Neural cell (in vitro differentiated cells): ENCODE measurements at regions not wholly inside any gene's neighbourhood (a gene's known extent, or its start where the extent isn't known, plus 50 kb on each side); places are given as distances from the start of the nearest gene placed in this dataset.
"Not testable (repeated sequence)": the region's sequence is repeated elsewhere in the genome, so short reads cannot be mapped to it uniquely, and the experiment has no call there.

ENCODE experiments used
- H2AFZ ChIP-seq: fragments of 200-600, 300-800 bp; sonication (generic), shearing (Covaris generic); 2 replicates; pipeline ENCODE4 v1.6.0; 2014; ENCODE audit warnings: low read depth, mild to moderate bottlenecking, antibody characterized with exemption, low read length, moderate library complexity
- H3F3A ChIP-seq: fragments of 200-600 bp; shearing (Covaris generic); 2 replicates; pipeline ENCODE4 v1.6.1; 2016; ENCODE audit warnings: mild to moderate bottlenecking, moderate library complexity, mixed read lengths, antibody characterized with exemption, low read length; ENCODE audit not compliant: insufficient read depth, poor library complexity, severe bottlenecking
- H3K27ac ChIP-seq: fragments of 200-600, 300-800 bp; sonication (generic), shearing (Covaris generic); 2 replicates; pipeline ENCODE4 v1.5.1; 2014; ENCODE audit warnings: mild to moderate bottlenecking, low read length, moderate library complexity
- H3K27me3 ChIP-seq: fragments of 300-800, 200-600 bp; sonication (generic), shearing (Covaris generic); 2 replicates; pipeline ENCODE4 v1.6.0; 2014; ENCODE audit warnings: mild to moderate bottlenecking, low read depth, low read length, moderate library complexity; ENCODE audit not compliant: insufficient read depth
- H3K36me3 ChIP-seq: fragments of 300-800, 200-600 bp; sonication (generic), shearing (Covaris generic); 2 replicates; pipeline ENCODE4 v1.5.1; 2014; ENCODE audit warnings: mild to moderate bottlenecking, antibody characterized with exemption, low read length, moderate library complexity; ENCODE audit not compliant: insufficient read depth
- H3K4me2 ChIP-seq: fragments of 300-800, 200-600 bp; sonication (generic), shearing (Covaris generic); 2 replicates; pipeline ENCODE4 v1.6.0; 2014; ENCODE audit warnings: mild to moderate bottlenecking, low read length
- H3K4me3 ChIP-seq: fragments of 300-800, 200-600 bp; sonication (generic), shearing (Covaris generic); 2 replicates; pipeline ENCODE4 v1.5.1; 2014; ENCODE audit warnings: mild to moderate bottlenecking, low read length, moderate library complexity
- H3K79me2 ChIP-seq: fragments of 200-600 bp; shearing (Covaris generic); replicated peaks from 2 replicates; pipeline ENCODE4 v1.6.0; 2014; ENCODE audit warnings: mild to moderate bottlenecking, low read length, moderate library complexity; ENCODE audit not compliant: insufficient read depth
- H3K9ac ChIP-seq: fragments of 300-800, 200-600 bp; sonication (generic), shearing (Covaris generic); 2 replicates; pipeline ENCODE4 v1.6.1; 2016; ENCODE audit warnings: mild to moderate bottlenecking, low read length, mixed read lengths
- H3K9me2 ChIP-seq: fragments of 200-600 bp; shearing (Covaris generic); 2 replicates; pipeline ENCODE4 v1.6.1; 2016; ENCODE audit warnings: mild to moderate bottlenecking, low read length, mixed read lengths; ENCODE audit not compliant: insufficient read depth
- H3K9me3 ChIP-seq: fragments of 200-600, 300-800 bp; sonication (generic), shearing (Covaris generic); 2 replicates; pipeline ENCODE4 v1.6.1; 2016; ENCODE audit warnings: mild to moderate bottlenecking, mixed run types, low read length, moderate library complexity, mixed read lengths
- H4K20me1 ChIP-seq: fragments of 200-600 bp; shearing (Covaris generic); 2 replicates; pipeline ENCODE4 v1.6.1; 2016; ENCODE audit warnings: mild to moderate bottlenecking, mixed run types; ENCODE audit not compliant: insufficient read depth
- EP300 ChIP-seq: fragments of 450-650 bp; conservative IDR thresholded peaks from 2 replicates; pipeline ENCODE4 v1.6.1; 2014; ENCODE audit warnings: antibody characterized with exemption, mild to moderate bottlenecking, moderate library complexity; ENCODE audit not compliant: poor library complexity, severe bottlenecking
- EZH2 ChIP-seq: fragments of 200-600, 300-800 bp; shearing (Covaris generic), sonication (generic); IDR thresholded peaks from 2 replicates; pipeline ENCODE4 v1.6.1; 2014; ENCODE audit warnings: antibody characterized with exemption, low read length, borderline replicate concordance, mild to moderate bottlenecking; ENCODE audit not compliant: insufficient read depth, poor library complexity, severe bottlenecking
- MXI1 ChIP-seq: fragments of 450-650 bp; conservative IDR thresholded peaks from 2 replicates; pipeline ENCODE4 v1.6.1; 2014; ENCODE audit warnings: antibody characterized with exemption, mild to moderate bottlenecking; ENCODE audit not compliant: poor library complexity, severe bottlenecking
- POLR2AphosphoS5 ChIP-seq: IDR thresholded peaks from 2 replicates; pipeline ENCODE4 v1.6.1; 2012
- RAD21 ChIP-seq: fragments of 450-650 bp; conservative IDR thresholded peaks from 2 replicates; pipeline ENCODE4 v1.6.1; 2014; ENCODE audit warnings: antibody characterized with exemption, mild to moderate bottlenecking, moderate library complexity
- SMC3 ChIP-seq: fragments of 450-650 bp; conservative IDR thresholded peaks from 2 replicates; pipeline ENCODE4 v1.6.1; 2014; ENCODE audit warnings: antibody characterized with exemption, mild to moderate bottlenecking, moderate library complexity; ENCODE audit not compliant: poor library complexity
- TAF1 ChIP-seq: IDR thresholded peaks from 2 replicates; pipeline ENCODE4 v1.6.1; 2012; ENCODE audit warnings: low read depth
- TF ChIP-seq, protein P1 (sequence below): IDR thresholded peaks from 2 replicates; pipeline ENCODE4 v1.6.1; 2012; ENCODE audit warnings: borderline replicate concordance
- TF ChIP-seq, protein P2 (sequence below): fragments of 450-650 bp; IDR thresholded peaks from 2 replicates; pipeline ENCODE4 v1.5.1; 2014; ENCODE audit warnings: antibody characterized with exemption, mild to moderate bottlenecking, moderate library complexity; ENCODE audit not compliant: poor library complexity, severe bottlenecking

DNA sequence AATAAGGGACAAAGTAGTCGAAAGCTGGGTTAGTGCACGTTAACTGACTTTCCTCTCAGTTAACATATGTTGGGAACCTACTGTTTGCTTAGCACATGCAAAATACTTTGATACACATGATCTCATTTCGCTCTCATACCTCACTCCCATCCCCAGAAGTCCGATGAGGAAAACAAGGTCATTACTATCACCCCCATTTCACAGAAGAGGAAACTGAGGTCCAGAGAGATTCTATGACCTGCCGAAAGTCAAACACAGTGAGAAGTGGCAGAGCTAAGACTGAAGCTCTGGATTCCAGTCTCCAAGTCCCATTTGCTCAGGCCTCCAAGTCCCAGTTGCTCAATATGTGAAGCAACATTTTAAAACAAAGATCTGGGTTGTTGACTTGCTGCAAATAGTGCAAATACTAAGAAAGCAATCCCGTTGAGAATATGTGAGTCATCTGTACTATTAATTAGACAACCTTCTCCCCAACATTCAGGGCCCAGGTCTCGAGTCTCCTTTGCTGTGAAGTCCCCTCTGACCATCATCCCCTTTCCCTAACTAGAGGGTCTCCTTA lies 170.6 kb upstream of the PWP1 start:
- H3K4me2 ChIP-seq, result no peak overlapping the region
- no peak overlapping the region for H2AFZ ChIP-seq
- H3K4me3 ChIP-seq, result no peak overlapping the region
- H3F3A ChIP-seq, result no peaks in the 10 kb centered on the region
- H4K20me1 ChIP-seq, result no peaks in the 10 kb centered on the region
- H3K9me2 ChIP-seq, result no peaks in the 10 kb centered on the region
- no peaks in the 10 kb centered on the region for H3K79me2 ChIP-seq
- no peak overlapping the region for H3K9ac ChIP-seq
- no peaks in the 10 kb centered on the region for H3K9me3 ChIP-seq
- no peak overlapping the region for H3K27ac ChIP-seq
- H3K27me3 ChIP-seq, result no peaks in the 10 kb centered on the region
- no peaks in the 10 kb centered on the region for H3K36me3 ChIP-seq
- TF ChIP-seq RAD21 (no peak), EP300 (no peak), SMC3 (no peak), MXI1 (no peak), EZH2 (no peak), POLR2AphosphoS5 (no peak), TAF1 (no peak)
- TF ChIP-seq, protein P1, sequence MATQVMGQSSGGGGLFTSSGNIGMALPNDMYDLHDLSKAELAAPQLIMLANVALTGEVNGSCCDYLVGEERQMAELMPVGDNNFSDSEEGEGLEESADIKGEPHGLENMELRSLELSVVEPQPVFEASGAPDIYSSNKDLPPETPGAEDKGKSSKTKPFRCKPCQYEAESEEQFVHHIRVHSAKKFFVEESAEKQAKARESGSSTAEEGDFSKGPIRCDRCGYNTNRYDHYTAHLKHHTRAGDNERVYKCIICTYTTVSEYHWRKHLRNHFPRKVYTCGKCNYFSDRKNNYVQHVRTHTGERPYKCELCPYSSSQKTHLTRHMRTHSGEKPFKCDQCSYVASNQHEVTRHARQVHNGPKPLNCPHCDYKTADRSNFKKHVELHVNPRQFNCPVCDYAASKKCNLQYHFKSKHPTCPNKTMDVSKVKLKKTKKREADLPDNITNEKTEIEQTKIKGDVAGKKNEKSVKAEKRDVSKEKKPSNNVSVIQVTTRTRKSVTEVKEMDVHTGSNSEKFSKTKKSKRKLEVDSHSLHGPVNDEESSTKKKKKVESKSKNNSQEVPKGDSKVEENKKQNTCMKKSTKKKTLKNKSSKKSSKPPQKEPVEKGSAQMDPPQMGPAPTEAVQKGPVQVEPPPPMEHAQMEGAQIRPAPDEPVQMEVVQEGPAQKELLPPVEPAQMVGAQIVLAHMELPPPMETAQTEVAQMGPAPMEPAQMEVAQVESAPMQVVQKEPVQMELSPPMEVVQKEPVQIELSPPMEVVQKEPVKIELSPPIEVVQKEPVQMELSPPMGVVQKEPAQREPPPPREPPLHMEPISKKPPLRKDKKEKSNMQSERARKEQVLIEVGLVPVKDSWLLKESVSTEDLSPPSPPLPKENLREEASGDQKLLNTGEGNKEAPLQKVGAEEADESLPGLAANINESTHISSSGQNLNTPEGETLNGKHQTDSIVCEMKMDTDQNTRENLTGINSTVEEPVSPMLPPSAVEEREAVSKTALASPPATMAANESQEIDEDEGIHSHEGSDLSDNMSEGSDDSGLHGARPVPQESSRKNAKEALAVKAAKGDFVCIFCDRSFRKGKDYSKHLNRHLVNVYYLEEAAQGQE, result no peak
- TF ChIP-seq, protein P2, sequence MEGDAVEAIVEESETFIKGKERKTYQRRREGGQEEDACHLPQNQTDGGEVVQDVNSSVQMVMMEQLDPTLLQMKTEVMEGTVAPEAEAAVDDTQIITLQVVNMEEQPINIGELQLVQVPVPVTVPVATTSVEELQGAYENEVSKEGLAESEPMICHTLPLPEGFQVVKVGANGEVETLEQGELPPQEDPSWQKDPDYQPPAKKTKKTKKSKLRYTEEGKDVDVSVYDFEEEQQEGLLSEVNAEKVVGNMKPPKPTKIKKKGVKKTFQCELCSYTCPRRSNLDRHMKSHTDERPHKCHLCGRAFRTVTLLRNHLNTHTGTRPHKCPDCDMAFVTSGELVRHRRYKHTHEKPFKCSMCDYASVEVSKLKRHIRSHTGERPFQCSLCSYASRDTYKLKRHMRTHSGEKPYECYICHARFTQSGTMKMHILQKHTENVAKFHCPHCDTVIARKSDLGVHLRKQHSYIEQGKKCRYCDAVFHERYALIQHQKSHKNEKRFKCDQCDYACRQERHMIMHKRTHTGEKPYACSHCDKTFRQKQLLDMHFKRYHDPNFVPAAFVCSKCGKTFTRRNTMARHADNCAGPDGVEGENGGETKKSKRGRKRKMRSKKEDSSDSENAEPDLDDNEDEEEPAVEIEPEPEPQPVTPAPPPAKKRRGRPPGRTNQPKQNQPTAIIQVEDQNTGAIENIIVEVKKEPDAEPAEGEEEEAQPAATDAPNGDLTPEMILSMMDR, result no peak

DNA sequence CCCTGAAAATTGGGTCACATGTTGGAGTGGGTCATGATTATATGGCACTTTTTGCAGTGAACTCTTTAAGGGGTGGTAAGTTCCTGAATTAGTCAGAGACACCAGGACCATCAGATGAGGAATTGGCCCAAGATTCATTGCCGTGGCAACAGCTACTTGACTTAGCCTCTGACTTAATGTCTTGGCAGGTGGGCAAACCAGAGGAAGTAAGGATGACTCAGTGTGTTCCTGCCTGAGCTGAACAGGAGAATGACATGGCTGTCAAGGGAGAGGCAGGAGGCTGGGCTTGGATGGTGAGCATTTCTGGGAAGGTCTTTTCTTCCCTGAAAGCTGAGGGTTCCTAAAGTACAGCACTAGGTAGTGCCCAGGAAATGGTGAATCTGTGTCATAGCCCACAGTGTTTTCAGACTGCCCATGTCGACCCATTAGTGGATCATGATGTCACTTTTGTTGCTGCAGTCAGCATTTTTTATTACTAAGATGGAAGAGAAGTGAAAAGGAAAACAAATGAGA lies 170.1 kb upstream of the PWP1 start:
- no peaks in the 10 kb centered on the region for H4K20me1 ChIP-seq
- H3K9me3 ChIP-seq, result no peaks in the 10 kb centered on the region
- H3K9me2 ChIP-seq, result no peaks in the 10 kb centered on the region
- no peaks in the 10 kb centered on the region for H3F3A ChIP-seq
- no peaks in the 10 kb centered on the region for H3K36me3 ChIP-seq
- no peak overlapping the region for H3K27ac ChIP-seq
- no peak overlapping the region for H3K9ac ChIP-seq
- H2AFZ ChIP-seq, result no peak overlapping the region
- TF ChIP-seq POLR2AphosphoS5 (no peak), SMC3 (no peak), EZH2 (no peak), TAF1 (no peak), MXI1 (no peak), RAD21 (no peak), EP300 (no peak)
- TF ChIP-seq, protein P2, result no peak
- TF ChIP-seq, protein P1, result no peak
- no peaks in the 10 kb centered on the region for H3K79me2 ChIP-seq
- no peak overlapping the region for H3K4me2 ChIP-seq
- no peaks in the 10 kb centered on the region for H3K27me3 ChIP-seq
- no peak overlapping the region for H3K4me3 ChIP-seq

DNA sequence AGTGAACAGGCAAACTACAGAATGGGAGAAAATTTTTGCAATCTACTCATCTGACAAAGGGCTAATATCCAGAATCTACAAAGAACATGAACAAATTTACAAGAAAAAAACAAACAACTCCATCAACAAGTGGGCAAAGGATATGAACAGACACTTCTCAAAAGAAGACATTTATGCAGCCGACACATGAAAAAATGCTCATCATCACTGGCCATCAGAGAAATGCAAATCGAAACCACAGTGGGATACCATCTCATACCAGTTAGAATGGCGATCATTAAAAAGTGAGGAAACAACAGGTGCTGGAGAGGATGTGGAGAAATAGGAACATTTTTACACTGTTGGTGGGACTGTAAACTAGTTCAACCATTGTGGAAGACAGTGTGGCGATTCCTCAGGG lies 167.8 kb upstream of the PWP1 start:
- not testable (repeated sequence) for H3K4me3 ChIP-seq, H3K79me2 ChIP-seq, H2AFZ ChIP-seq, H3K4me2 ChIP-seq, H3K9ac ChIP-seq, H3K27ac ChIP-seq, H3K36me3 ChIP-seq, H3K9me3 ChIP-seq, H3K27me3 ChIP-seq, H3K9me2 ChIP-seq, H3F3A ChIP-seq, H4K20me1 ChIP-seq
